ENCODE measurements at regions not wholly inside any gene's neighbourhood (a gene's known extent, or its start where the extent isn't known, plus 50 kb on each side); places are given as distances from the start of the nearest gene placed in this dataset.
A peak's percentile ranks its signal among the peaks of the same experiment; 100 is the strongest.

- TF ChIP-seq CTCF (conservative IDR thresholded peaks at IDR 0.05; ENCODE audit: low read depth, low read length): no peak
- DNase-seq (ENCODE audit: low read depth): no peak
- peak overlapping the region; percentile 39 for H3K4me3 ChIP-seq (ENCODE audit: low read depth, low read length)
Observed at GRCh38 chr19:28726533-28727479, 486.1 kb downstream of the UQCRFS1 start.

- no peak overlapping the region for H3K4me3 ChIP-seq (ENCODE audit: low read depth, low read length)
- no peak for TF ChIP-seq CTCF (conservative IDR thresholded peaks at IDR 0.05; ENCODE audit: low read depth, low read length)
- no peak for DNase-seq (ENCODE audit: low read depth)
Observed at GRCh38 chr19:28718909-28719308, 494.0 kb downstream of the UQCRFS1 start.

DNA sequence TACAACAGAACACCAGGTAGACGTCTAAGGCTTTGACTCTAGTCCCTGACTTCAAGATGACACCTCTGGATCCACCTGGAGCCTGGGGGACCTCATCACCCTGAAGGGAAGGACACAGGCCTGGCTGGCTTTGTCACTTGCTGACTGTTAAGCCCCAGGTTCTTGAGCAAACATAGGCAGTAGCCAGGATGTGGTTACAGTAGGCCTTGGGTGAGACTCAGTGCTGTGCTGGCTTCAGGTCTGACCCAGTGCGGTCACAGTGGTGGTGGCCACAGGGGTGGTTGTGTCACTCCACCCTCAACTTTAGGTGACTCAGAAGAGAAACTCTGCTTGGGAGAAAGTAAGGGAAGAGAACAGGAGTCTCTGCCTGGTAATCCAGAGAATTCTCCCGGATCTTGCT, 497.8 kb downstream of the UQCRFS1 start:
- H3K4me3 ChIP-seq (ENCODE audit: low read depth, low read length): no peak overlapping the region
- TF ChIP-seq CTCF (conservative IDR thresholded peaks at IDR 0.05; ENCODE audit: low read depth, low read length): no peak
- DNase-seq (ENCODE audit: low read depth): no peak

GRCh38 chr19:28711411-28711810, 501.5 kb downstream of the UQCRFS1 start:
- no peak for TF ChIP-seq CTCF (conservative IDR thresholded peaks at IDR 0.05; ENCODE audit: low read depth, low read length)

DNA sequence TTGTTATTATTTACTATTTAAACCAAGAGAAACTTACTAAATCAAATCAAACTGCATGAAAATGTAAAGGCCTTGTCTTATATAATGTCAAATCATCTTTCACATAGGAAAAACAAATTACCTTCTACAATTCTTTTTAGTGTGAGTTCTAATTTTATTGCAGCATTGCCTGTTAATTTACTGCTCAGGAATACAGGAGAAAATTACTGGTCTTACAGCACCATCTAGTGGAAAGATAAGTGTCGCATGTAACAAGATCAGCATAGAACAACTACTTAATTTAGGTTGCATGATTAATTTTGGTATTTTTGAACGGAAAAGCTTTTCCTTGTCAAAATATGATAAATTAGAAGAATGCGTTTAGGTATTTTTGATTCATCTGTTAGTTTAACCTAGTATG, 502.7 kb downstream of the UQCRFS1 start:
- H3K4me3 ChIP-seq (ENCODE audit: low read depth, low read length): no peak overlapping the region
- DNase-seq (ENCODE audit: low read depth): peak; percentile 86
- TF ChIP-seq CTCF (conservative IDR thresholded peaks at IDR 0.05; ENCODE audit: low read depth, low read length): peak; percentile 65

More at GRCh38 chr19:28711411-28711810, 501.5 kb downstream of the UQCRFS1 start:
- H3K4me3 ChIP-seq (ENCODE audit: low read depth, low read length): no peak overlapping the region
- DNase-seq (ENCODE audit: low read depth): no peak

- no peak for TF ChIP-seq CTCF (conservative IDR thresholded peaks at IDR 0.05; ENCODE audit: low read depth, low read length)
- DNase-seq (ENCODE audit: low read depth): peak; percentile 9
- no peak overlapping the region for H3K4me3 ChIP-seq (ENCODE audit: low read depth, low read length)
Observed at GRCh38 chr19:28706693-28707092, 506.3 kb downstream of the UQCRFS1 start.

DNA sequence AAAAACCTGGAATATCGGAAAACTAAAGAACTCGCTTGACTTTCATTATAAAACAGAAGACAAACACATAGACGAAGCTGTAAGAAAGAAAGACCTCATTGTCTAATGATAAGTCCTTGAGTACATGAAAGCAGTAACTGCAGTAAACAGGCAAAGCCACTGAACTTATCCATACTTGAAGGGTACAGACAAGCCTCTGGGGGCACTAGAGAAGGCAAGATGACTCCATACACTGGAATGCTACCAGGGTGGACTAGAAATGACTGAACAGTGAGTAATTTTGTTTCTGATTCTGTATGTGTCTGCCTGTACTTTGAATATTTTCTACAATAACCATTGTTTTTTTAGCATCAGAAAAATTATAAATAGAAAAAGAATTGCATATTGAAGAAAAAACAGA, 507.9 kb downstream of the UQCRFS1 start:
- no peak overlapping the region for H3K4me3 ChIP-seq (ENCODE audit: low read depth, low read length)
- peak; percentile 64 for TF ChIP-seq CTCF (conservative IDR thresholded peaks at IDR 0.05; ENCODE audit: low read depth, low read length)
- DNase-seq (ENCODE audit: low read depth): peak; percentile 94

All from choroid plexus epithelial cell (primary cell).